NT2/D1 (cell line): ENCODE measurements at regions not wholly inside any gene's neighbourhood (a gene's known extent, or its start where the extent isn't known, plus 50 kb on each side); places are given as distances from the start of the nearest gene placed in this dataset.

Experiments
- SUZ12 ChIP-seq: IDR thresholded peaks from 2 replicates; pipeline ENCODE4 v1.6.1; 2011; ENCODE audit not compliant: insufficient read length, insufficient read depth; ENCODE audit errors: extremely low read depth
- YY1 ChIP-seq: IDR thresholded peaks from 2 replicates; pipeline ENCODE4 v1.6.1; 2011; ENCODE audit not compliant: insufficient read length, insufficient read depth

GRCh38 chr20:4568361-4568959 lies 117.8 kb upstream of the PRNP start:
- TF ChIP-seq YY1 (no peak), SUZ12 (no peak)
